ENCODE measurements at regions not wholly inside any gene's neighbourhood (a gene's known extent, or its start where the extent isn't known, plus 50 kb on each side); places are given as distances from the start of the nearest gene placed in this dataset.

GRCh38 chr9:118896324-118897000 is 472.8 kb downstream of the BRINP1 start:
- TF ChIP-seq CTCF (IDR thresholded peaks at IDR 0.05) (no peak), POLR2A (IDR thresholded peaks at IDR 0.05) (no peak)
